Middle frontal gyrus (tissue), 1 donor: ENCODE measurements at regions not wholly inside any gene's neighbourhood (a gene's known extent, or its start where the extent isn't known, plus 50 kb on each side); places are given as distances from the start of the nearest gene placed in this dataset.

Source experiments
- DNase-seq: peaks from one replicate; pipeline ENCODE4 v3.0.0-alpha.2; 2015; ENCODE audit warnings: low spot score; ENCODE audit errors: extremely low spot score

- no peak for DNase-seq
Measured at GRCh38 chr15:95362306-95362705, 968.2 kb upstream of the NR2F2 start.

- no peak for DNase-seq
Measured at GRCh38 chr15:95363646-95364045, 966.9 kb upstream of the NR2F2 start.

DNA sequence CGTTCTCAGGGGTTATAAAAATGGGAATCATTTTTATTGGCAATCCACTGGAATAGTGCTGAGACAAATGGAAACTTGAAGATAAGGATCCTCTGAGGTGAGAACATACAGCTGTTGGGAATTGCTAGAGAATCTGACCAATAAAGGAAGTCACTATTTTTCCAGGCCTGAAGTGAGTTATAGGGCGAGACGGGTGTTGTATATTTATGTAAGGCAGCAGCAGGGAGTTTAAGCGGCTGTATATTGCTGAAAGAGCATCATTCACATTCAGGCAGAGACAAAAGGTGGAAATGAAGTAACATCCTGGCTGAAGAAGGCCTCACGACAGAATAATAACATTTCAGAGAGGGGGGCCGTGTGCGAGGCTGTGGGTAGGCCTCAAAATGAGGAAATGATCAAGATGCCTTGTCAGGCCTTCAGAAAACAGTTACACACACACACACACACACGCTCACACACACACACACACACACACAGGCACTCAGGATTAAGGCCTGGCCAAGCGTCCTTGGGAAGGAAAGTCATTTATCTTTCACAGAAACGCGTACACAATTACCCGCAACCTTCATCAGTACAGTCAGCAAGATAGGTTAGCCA, 964.9 kb upstream of the NR2F2 start:
- DNase-seq = no peak

DNA sequence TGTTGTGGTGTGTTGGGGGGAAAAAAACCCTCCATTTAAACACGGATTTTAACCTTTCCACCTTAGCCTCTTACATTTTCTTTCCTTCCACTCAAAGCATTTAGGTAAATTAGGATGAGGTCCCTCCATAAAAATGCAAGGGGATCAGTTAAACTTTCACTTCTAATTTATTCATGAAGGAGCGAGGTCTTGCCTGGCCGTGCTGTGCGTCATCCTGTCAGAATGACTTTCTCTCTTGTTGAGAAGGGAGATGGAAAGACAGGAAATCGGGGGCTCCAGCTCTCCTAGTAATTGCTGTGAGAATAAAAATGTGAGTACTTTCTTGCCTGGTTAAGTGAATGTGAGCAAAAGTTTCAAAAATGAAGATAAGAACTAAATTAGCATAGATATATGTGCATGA, 962.3 kb upstream of the NR2F2 start:
- DNase-seq = no peak

DNA sequence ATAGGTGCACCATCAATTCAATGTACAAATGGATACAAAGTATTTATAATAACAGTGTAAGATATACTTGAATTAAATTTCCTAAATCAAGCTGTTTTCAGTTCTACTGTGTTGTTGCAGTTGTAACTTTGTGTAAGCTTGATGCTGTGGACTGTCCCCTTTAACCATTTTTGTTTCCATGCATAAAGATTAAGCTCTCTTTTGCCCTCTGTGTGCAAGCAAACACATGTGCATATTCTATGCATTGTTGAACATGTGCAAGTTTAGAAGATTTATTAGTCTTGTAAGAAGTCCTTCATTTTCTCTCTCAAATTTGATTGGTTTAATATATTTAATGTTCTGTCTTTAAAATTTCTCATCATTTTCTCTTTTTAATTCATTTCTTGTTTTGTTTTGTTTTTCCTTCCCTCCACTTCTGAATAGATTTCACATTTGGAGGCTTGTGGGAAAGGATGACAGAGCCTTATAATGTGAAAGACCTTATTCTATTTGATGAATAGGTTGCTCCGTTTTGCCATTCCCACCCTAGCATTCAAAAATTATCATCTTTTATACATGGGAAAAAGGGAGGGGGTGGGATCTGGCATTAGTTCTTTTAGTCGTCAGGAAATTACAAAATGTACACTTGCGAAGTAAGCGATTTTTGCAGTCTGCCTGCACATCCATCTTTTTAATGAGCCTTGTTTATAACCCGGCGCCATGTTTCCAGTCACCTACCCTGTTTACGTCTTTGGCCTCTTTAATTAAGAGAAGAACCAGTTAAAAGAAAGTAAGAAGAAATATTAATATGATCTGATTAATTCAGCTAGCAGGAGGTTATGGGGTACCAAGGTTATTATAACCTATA, 961.5 kb upstream of the NR2F2 start:
- no peak for DNase-seq

DNA sequence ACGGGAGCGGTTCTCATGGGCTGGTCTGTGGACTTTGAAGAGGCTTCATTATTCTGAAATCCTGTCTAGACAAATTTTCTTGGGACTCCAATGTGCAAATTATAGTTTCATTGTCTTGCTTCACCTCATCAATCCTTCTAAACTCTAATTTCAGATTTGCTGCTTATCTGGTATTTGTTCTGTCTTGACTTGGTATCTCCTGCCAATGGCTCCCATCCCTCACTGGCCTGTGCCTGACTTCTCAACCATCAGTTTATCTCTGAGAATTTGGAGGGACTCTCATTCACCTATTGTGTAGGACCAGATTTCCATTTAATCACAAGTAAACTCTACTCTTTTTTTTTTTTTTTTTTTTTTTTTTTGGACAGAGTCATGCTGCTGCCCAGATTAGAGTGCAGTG, 960.2 kb upstream of the NR2F2 start:
- DNase-seq = no peak

DNA sequence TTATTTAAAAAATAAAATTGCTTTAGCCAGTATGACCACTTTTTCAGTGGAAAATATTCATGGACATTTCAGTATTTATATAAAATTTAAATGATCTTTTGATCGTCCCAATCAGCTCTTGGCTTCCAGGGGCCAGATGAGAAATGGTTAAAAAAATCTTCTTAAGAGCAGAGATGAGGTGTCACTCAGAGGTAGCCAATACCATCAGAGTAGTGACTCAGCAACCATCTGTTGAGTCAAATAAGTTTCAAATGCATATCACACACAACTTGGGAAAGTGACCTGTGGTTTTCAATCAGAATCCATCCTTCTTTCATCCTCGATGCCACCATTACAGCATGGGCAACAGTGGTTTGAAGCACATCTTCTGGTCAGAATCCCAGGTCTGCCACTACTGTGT, 958.8 kb upstream of the NR2F2 start:
- DNase-seq = no peak

DNA sequence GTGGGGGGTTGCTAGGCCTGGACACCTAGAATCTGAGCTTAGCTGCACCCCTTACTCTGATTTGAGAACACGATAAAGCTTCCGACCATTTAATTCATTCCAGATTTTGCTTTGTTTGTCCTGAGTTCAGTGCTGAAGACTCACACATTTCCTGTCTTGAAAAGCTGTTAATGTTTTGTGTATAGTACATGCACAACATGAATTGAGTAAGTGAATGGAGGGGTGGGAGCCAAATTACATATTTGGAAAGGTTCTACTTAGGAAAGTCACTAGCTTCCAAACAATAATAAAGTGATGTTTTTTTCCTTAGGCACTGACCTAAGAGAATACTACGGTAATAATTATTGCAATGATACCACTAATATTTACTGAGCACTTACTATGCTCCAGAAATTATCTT, 955.2 kb upstream of the NR2F2 start:
- DNase-seq = no peak

- no peak for DNase-seq
Measured at GRCh38 chr15:95377258-95377852, 953.1 kb upstream of the NR2F2 start.

DNA sequence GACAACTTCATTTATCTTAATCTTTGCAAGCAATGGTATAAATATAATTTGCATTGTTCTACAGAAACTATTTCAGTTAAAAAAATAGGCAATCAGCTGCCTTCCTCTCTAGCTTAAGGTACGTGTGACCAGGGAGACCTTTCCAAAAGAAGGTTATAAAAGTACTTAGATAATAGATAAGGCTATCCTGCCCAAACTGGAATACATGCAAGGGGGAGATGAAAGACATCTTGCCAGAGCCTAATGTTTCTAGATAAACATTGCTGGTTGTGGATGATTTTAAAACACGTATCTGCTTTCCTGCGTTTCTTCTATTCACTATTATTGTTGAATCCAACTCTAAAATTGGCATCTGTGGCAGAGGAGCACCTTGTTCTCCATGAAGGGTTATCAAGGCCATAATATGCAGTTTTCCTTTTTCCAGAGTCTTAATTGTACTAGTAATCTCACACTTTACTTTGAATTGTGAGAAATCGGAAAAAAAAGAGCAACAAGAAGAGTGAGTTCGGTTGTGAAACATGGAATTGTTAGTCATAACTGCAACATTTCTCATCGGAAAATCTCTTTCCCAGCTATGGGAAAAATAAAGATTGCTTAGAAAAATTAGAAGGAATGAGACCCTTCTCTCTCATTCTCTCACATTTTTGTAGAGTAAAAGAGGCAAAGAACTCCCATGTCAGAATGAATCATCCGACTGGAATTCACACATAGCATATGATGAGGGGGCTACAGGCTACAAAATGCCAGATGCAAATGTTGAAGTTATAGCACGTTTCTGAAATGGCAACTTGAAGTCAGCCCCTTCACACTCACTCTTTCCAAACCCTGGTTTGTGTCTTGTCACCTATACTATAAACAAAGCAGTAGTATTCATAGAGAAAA, 936.1 kb upstream of the NR2F2 start:
- DNase-seq = peak; percentile 18

DNA sequence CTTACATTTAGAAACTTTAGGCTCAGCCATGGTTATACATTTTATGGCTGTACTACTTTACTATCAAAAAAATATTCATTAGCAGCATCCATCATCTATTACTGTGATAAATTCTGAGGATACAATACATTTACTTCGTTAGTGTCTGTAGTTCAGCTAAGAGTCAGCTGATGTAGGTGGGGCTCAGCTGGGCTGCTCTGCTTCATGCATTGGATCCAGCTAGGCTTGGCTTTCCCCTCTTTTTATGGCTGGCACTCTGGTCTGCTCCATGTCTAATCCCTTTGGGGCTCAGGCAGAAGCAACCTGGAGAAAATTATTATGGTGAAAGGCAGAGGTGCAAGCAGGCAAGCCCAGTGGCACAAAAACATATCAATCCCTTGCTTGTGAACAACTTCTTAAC, 930.1 kb upstream of the NR2F2 start:
- no peak for DNase-seq

GRCh38 chr15:95401587-95401986, 928.9 kb upstream of the NR2F2 start:
- DNase-seq = no peak

- DNase-seq = no peak
Measured at GRCh38 chr15:95405447-95405846, 925.1 kb upstream of the NR2F2 start.

DNA sequence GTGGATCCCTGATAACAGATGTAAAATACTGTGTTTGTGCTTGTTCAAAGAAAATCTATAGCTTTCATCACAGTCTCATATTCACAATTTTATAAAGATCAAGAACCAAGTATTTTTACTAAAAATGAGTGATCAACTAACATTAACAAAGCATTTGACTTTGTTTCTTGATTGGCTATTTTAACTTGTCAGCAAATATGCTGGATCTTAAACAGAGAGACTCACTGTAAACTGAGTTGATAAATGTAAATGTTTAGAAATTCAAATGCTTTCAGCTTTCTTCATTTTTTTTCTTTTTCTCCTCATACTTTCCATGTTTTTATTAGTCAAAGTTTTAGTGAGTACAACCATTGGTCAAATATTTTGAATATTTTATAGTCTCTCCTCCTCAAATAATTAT, 923.0 kb upstream of the NR2F2 start:
- DNase-seq = no peak

- no peak for DNase-seq
Measured at GRCh38 chr15:95409211-95409610, 921.3 kb upstream of the NR2F2 start.

- DNase-seq = no peak
Measured at GRCh38 chr15:95409626-95410310, 920.7 kb upstream of the NR2F2 start.

GRCh38 chr15:95410757-95411156, 919.7 kb upstream of the NR2F2 start:
- no peak for DNase-seq

GRCh38 chr15:95416576-95416975, 913.9 kb upstream of the NR2F2 start:
- DNase-seq = no peak

GRCh38 chr15:95417761-95418160, 912.7 kb upstream of the NR2F2 start:
- DNase-seq = no peak

DNA sequence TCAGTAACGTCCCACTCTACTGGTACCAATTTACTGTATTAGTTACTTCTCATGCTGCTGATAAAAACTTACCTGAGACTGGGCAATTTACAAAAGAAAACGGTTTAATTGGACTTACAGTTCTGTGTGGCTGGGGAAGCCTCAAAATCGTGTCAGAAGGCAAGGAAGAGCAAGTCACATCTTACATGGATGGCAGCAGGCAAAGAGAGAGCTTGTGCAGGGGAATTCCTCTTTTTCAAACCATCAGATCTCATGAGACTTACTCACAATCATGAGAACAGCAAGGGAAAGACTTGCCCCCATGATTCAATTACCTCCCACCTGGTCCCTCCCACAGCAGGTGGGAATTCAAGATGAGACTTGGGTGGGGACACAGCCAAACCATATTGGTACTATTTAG, 908.2 kb upstream of the NR2F2 start:
- no peak for DNase-seq

GRCh38 chr15:95425859-95426258, 904.6 kb upstream of the NR2F2 start:
- DNase-seq = no peak
